ENCODE measurements at regions not wholly inside any gene's neighbourhood (a gene's known extent, or its start where the extent isn't known, plus 50 kb on each side); places are given as distances from the start of the nearest gene placed in this dataset.

- DNase-seq: no peak
Measured at GRCh38 chr2:204109681-204110080, 173.1 kb downstream of the ICOS start.

DNA sequence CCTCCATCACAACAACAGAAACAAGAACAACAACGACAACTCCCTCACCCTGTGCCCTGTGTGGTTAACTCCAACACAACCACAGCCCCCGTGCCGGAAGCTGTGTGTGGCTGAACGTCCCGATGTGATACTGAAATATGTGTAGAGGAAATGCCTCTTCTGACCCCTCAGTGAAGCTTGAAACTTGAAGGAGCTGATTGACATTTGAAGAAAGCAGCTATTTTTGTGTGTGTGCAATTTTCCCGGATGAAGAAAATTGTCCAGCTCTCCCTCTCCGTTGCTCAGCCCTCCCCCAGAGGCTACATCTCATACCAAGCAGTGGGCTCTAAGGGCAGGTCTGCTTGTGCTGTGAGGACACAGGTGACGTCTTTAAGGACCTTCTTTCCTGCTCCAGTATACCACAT is 173.8 kb downstream of the ICOS start:
- no peak for DNase-seq

GRCh38 chr2:204110751-204111516 is 174.4 kb downstream of the ICOS start:
- no peak for DNase-seq

GRCh38 chr2:204112084-204112770 is 175.7 kb downstream of the ICOS start:
- DNase-seq: no peak

- no peak for DNase-seq
Measured at GRCh38 chr2:204114295-204115136, 178.0 kb downstream of the ICOS start.

DNA sequence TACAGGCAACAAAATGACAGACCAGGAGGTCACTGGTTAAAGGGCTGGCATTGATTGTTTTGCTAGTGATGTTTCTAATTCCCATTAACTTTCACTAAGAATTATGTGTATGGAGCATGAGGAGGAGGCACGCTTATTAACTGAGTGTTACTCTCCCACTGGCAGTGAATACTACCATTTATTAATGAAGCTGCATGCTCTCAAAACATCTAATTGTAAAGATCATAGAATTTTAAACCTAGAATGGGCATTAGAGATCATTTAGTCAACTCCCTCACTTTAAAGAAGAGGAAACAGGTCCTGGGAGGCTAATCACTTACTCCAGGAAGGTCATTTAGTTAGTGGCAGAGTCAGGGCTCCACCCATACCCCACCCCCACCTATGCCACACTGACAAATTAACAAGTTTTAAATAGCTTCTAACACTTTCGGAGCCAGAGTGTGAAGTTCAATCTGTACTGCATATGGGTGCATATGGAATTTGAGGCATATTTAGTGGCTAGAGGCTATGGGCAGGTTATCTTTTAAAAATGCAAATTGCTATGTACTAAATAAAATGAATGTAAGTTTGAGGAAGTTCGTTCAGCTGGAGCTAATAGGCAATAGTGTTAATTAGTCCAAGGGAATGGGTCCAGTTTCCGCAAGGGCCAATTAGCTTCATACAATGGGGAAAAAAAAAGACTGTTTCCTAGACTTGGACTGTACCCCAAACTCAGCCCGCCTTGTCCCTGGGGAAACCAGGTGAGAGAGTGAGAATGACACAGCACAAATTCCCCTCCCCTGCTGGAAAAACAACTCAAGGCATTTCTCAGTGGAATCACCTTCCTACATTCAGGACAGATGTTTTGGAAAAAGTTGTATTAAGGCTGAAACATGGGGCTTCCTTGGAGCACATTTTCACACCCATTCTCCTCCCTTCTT is 178.8 kb downstream of the ICOS start:
- DNase-seq: no peak

DNA sequence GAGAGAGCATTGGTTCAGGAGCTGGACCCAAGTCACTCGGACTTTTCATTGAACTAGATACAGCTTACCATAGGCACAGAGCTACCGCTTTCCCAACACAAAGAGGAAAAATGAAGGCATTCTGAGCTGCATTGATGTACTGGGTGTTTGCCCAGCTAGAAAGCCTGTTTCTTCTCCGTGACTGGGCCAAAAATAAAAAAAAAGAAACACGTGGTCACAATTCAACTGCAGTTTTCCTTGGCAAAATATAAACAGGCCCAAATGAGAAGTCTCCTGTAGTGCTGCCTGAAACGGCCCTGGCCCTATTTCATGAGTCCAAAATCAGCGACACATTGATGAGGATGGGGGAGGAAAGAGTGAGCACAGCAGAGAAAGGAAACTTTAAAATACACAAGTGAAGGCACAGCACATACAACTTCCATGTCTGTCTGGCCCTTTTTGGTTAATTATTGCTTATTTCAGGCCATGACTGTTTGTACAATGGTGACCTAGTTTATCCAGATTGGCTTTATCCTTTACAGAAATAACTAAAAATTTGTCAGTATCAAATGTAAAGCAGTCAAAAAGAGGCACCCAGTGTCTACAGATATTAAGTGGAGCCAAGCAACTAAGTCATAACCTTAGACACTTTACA is 179.7 kb downstream of the ICOS start:
- DNase-seq: no peak

- no peak for DNase-seq
Measured at GRCh38 chr2:204122425-204122824, 185.9 kb downstream of the ICOS start.

DNA sequence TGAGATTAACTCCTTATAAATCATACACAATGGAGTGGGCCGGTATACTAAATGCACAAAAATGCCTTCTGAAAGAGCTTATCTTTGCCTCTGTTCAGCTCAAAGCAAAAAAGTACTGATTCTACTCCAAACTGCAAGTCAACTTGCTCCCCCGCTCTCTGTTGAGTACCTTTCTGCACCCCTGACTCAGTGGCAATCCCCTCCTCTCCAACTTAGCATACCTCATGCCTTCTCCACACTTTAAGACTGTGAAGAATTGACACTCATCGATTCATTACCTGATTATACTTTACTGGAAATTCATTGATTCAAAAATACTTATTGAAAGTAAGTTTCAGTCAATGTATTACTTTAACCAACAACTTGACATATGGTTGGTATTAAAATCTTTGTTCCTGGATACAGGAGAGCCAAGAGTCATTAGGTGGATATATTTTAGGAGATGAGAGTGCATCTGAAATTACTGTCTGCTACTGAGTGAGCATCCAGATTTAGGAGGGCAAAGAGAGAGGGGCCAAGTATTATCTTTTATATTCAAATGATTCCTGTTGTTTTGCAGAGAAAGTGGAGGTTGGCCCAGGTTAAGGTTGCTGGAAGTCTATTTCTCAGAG is 187.7 kb downstream of the ICOS start:
- no peak for DNase-seq

GRCh38 chr2:204126705-204127104 is 190.1 kb downstream of the ICOS start:
- DNase-seq: no peak

DNA sequence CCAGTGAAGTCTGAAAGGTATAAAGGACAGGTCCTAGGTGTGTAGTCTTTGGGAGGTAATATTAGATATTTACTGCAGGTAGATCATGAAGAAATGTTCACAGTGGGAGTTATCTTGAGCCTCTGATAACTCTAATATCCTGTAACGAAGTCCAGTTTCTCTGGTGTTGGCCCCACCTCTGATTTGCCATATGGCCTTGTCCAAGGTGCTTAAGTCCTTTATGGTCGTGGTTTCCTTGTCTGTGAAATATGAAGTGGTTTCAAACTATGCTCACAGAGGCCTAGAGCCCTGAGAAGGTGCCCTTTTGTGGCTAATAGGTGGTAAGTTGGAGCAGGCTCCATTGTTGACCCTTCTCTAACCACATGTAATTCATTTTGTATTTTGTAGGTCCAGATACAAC is 190.7 kb downstream of the ICOS start:
- no peak for DNase-seq

- DNase-seq: no peak
Measured at GRCh38 chr2:204129591-204130294, 193.2 kb downstream of the ICOS start.

DNA sequence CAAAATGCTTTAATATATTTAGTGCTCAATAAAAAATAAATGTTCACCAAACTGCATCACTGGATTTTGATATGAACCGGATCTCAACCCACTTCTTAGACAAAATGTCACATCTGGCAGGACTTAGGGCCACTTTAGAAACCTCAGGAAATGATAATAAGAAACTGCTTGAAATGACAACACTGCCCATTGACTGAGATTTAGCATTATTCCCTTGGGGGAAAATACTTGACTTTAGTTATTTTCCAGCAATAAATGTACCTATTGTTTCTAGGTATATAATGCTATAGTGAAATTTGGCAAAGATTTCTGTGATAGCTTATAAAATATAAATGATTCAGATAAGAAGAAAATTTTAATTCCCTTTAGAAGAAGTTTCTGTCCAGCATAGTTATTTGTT is 195.1 kb downstream of the ICOS start:
- DNase-seq: no peak

DNA sequence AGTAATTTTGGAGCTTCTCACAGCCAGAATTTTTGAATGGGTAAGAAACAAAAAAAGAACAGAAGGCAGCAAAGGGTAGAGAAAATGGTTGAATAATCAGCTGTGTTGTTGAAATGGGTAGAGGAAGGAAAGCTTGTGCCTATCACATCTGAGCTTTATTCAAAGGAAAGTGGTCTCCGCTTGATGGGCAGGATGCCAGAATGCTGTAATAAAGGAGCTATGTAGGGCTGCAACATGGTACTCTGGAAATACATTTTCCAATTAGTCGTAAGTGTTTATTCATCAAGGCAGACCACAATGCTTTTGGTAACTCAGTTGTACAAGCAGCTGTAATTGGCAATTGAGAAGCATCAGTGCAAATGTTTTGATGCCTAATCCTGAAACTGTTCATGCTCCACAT is 196.9 kb downstream of the ICOS start:
- DNase-seq: no peak

DNA sequence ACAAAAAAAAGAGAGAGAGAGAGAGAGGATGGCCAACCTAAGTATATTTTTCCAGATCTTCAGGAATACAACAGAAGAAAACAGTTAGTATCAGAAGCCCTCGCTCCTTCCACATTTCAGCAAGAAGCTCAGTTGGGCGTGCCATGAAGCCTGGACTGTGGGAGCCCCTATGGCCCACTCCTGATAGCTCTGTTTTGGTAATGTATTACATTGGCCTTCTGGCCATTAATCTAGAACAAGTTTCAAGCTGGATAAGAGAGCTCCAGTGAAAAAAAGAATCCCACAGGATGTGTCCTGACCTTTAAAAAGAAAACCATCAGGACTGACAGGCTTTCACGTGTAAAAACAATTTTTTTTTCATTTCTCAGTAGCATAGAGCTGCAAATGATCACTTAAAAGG is 197.9 kb downstream of the ICOS start:
- DNase-seq: no peak

DNA sequence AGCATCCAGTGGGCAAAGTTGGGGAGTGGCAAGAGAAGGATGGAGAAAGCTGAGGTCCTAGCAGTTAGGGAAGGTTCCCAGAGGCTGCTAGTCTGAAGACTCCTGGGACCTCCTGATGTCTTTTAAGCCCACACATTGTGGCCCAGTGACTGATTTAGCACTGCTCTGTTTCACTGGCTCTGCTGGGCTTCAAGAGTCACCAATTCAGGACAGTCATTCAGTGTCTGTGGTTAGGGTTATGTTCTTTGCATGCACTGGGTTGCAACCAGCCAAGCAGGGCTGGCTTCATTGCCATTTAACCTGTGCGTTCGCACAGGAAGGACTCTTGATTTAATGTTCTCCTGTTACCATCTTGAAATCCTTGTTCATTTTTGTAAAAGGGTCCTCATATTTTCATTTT is 199.2 kb downstream of the ICOS start:
- DNase-seq: no peak

- no peak for DNase-seq
Measured at GRCh38 chr2:204138206-204138605, 201.6 kb downstream of the ICOS start.

GRCh38 chr2:204140246-204140645 is 203.7 kb downstream of the ICOS start:
- DNase-seq: no peak

GRCh38 chr2:204143216-204144014 is 206.9 kb downstream of the ICOS start:
- DNase-seq: no peak

DNA sequence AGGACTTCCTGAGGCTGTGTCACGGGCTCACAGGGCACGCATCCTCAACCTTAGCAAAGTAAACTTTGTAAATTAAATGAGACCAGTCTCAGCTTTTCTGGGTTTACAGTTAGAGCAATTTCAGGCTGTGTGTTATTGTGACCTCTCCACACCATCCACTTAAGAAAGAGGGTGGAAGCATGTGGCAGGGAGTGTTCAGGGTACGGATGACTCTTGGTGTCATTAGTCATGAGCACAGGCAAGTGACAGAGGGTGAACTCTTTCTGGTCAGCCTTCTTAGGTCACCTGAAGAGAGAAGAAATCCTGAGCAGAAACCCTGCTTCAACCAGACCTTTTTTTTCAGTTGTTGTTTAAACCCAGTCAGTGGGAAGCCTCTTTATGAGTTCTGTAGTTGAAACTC is 207.9 kb downstream of the ICOS start:
- no peak for DNase-seq
